H1 (cell line): ENCODE measurements at regions not wholly inside any gene's neighbourhood (a gene's known extent, or its start where the extent isn't known, plus 50 kb on each side); places are given as distances from the start of the nearest gene placed in this dataset.

Source experiments
- CTCF ChIA-PET: fragments of 300-600 bp; sonication (Branson Sonifier 250); formaldehyde crosslinking; loops from one replicate; lab custom pipeline; 2021; ENCODE audit not compliant: partially characterized antibody; lab: Charles Lee
- POLR2A ChIA-PET: fragments of 300-600 bp; sonication (Branson Sonifier 250); formaldehyde crosslinking; loops from one replicate; lab custom pipeline; 2021; ENCODE audit warnings: inconsistent platforms; ENCODE audit not compliant: partially characterized antibody; lab: Charles Lee
- DNase-seq, 2 experiments: peaks; one replicate each; pipeline versions ENCODE4 v3.0.0 to v3.0.0-alpha.2; 2010 to 2022; ENCODE audit warnings: low spot score in 2 of 2, low read depth in 1 of 2, mixed read lengths in 1 of 2
- FAIRE-seq: peaks from 2 replicates; lab custom pipeline; 2011; peaks lifted over from hg19 to GRCh38; lab: Jason Lieb, UNC
- H2AFZ ChIP-seq: 2 replicates; pipeline ENCODE4 v1.8.1; 2012; ENCODE audit warnings: low read length, inconsistent platforms
- H2AK5ac ChIP-seq: 2 replicates; pipeline ENCODE4 v1.6.1; 2013; ENCODE audit warnings: low read depth, low read length
- H2BK120ac ChIP-seq: replicated peaks from 2 replicates; pipeline ENCODE3; 2013; ENCODE audit warnings: low read depth, low read length, inconsistent platforms
- H2BK12ac ChIP-seq: 2 replicates; pipeline ENCODE4 v1.6.1; 2013; ENCODE audit warnings: low read depth, low read length
- H2BK15ac ChIP-seq: 2 replicates; pipeline ENCODE4 v1.6.1; 2013; ENCODE audit warnings: low read length
- H2BK20ac ChIP-seq: 2 replicates; pipeline ENCODE4 v1.6.1; 2013; ENCODE audit warnings: low read length
- H2BK5ac ChIP-seq: 2 replicates; pipeline ENCODE4 v1.6.1; 2013; ENCODE audit warnings: low read depth, low read length
- H3K14ac ChIP-seq: 2 replicates; pipeline ENCODE4 v1.6.1; 2013; ENCODE audit warnings: inconsistent platforms; ENCODE audit not compliant: insufficient read length
- H3K18ac ChIP-seq: 2 replicates; pipeline ENCODE4 v1.6.1; 2013; ENCODE audit warnings: low read length; ENCODE audit errors: extremely low read depth
- H3K23ac ChIP-seq: 2 replicates; pipeline ENCODE4 v1.6.1; 2013; ENCODE audit warnings: inconsistent platforms; ENCODE audit not compliant: insufficient read length
- H3K23me2 ChIP-seq: 2 replicates; pipeline ENCODE4 v1.6.1; 2013; ENCODE audit warnings: low read depth, low read length
- H3K27ac ChIP-seq: 2 replicates; pipeline ENCODE4 v1.6.1; 2011; ENCODE audit warnings: low read depth, low read length, inconsistent platforms
- H3K27me3 ChIP-seq, 4 experiments: replicated peaks in 1 of 4; 1 replicate in 1 of 4; 2 replicates in 3 of 4; pipeline versions ENCODE4 v1.6.1 to v1.8.1; 2011 to 2013; ENCODE audit warnings: low read length in 3 of 4, mild to moderate bottlenecking in 3 of 4, inconsistent platforms in 2 of 4, mixed read lengths in 2 of 4, moderate library complexity in 1 of 4; ENCODE audit not compliant: control insufficient read depth in 3 of 4, insufficient read depth in 3 of 4; ENCODE audit errors: extremely low read depth in 1 of 4
- H3K36me3 ChIP-seq, 4 experiments: 2 replicates each; pipeline versions ENCODE4 v1.6.1 to v1.8.1; 2011 to 2013; ENCODE audit warnings: mild to moderate bottlenecking in 4 of 4, low read length in 3 of 4, moderate library complexity in 2 of 4, control low read depth in 1 of 4, inconsistent platforms in 1 of 4; ENCODE audit not compliant: insufficient read depth in 4 of 4, control insufficient read depth in 2 of 4
- H3K4ac ChIP-seq: replicated peaks from 2 replicates; pipeline ENCODE3; 2013; ENCODE audit warnings: low read length, low read depth, mixed read lengths, inconsistent platforms; ENCODE audit not compliant: insufficient read length
- H3K4me1 ChIP-seq, 4 experiments: replicated peaks in 1 of 4; 1 replicate in 1 of 4; 2 replicates in 3 of 4; pipeline versions ENCODE4 v1.6.1 to v1.8.1; 2011 to 2013; ENCODE audit warnings: low read length in 3 of 4, inconsistent platforms in 2 of 4, mixed read lengths in 1 of 4; ENCODE audit not compliant: insufficient read depth in 4 of 4, control insufficient read depth in 3 of 4
- H3K4me2 ChIP-seq, 2 experiments: 2 replicates each; pipeline versions ENCODE4 v1.6.1 to v1.8.1; 2011 to 2013; ENCODE audit warnings: low read depth in 2 of 2, low read length in 2 of 2, control low read depth in 1 of 2, inconsistent platforms in 1 of 2, mild to moderate bottlenecking in 1 of 2; ENCODE audit not compliant: insufficient read depth in 1 of 2
- H3K4me3 ChIP-seq, 4 experiments: fragments of 200-600, 300-600 bp in 1 of 4; sonication (generic), shearing (Covaris generic), sonication (Bioruptor Twin) in 1 of 4; 2 replicates each; pipeline versions ENCODE4 v1.5.1 to v1.8.1; 2011 to 2016; ENCODE audit warnings: low read length in 4 of 4, low read depth in 3 of 4, control low read depth in 2 of 4, inconsistent platforms in 2 of 4, mild to moderate bottlenecking in 2 of 4, mixed read lengths in 1 of 4, moderate library complexity in 1 of 4; ENCODE audit not compliant: insufficient read depth in 2 of 4; ENCODE audit errors: extremely low read depth in 1 of 4
- H3K56ac ChIP-seq: replicated peaks from 2 replicates; pipeline ENCODE3; 2013; ENCODE audit warnings: low read depth, mild to moderate bottlenecking, mixed read lengths, low read length, inconsistent platforms; ENCODE audit not compliant: insufficient read length
- H3K79me1 ChIP-seq: 2 replicates; pipeline ENCODE4 v1.6.1; 2013; ENCODE audit warnings: low read depth, low read length, control low read depth
- H3K79me2 ChIP-seq, 2 experiments: 2 replicates each; pipeline versions ENCODE4 v1.6.1 to v1.8.1; 2012 to 2013; ENCODE audit warnings: low read length in 2 of 2, mild to moderate bottlenecking in 2 of 2, inconsistent platforms in 1 of 2; ENCODE audit not compliant: insufficient read depth in 2 of 2, control insufficient read depth in 1 of 2
- H3K9ac ChIP-seq, 4 experiments: replicated peaks in 1 of 4; 1 replicate in 1 of 4; 2 replicates in 3 of 4; pipeline versions ENCODE4 v1.6.1 to v1.8.1; 2011 to 2013; ENCODE audit warnings: low read depth in 3 of 4, low read length in 3 of 4, control low read depth in 2 of 4, mild to moderate bottlenecking in 2 of 4, moderate library complexity in 2 of 4, inconsistent platforms in 1 of 4; ENCODE audit errors: extremely low read depth in 1 of 4
- H3K9me3 ChIP-seq, 2 experiments: 2 replicates each; pipeline versions ENCODE4 v1.6.1 to v1.8.1; 2012 to 2013; ENCODE audit warnings: mild to moderate bottlenecking in 2 of 2, moderate library complexity in 2 of 2, control low read depth in 1 of 2, inconsistent platforms in 1 of 2, low read depth in 1 of 2, low read length in 1 of 2, mixed read lengths in 1 of 2; ENCODE audit not compliant: insufficient read depth in 2 of 2
- H4K20me1 ChIP-seq, 2 experiments: replicated peaks in 1 of 2; 2 replicates each; pipeline versions ENCODE3 to v1.8.1; 2011 to 2013; ENCODE audit warnings: inconsistent platforms in 2 of 2, low read length in 2 of 2, mild to moderate bottlenecking in 1 of 2; ENCODE audit not compliant: insufficient read depth in 2 of 2, control insufficient read depth in 1 of 2
- H4K5ac ChIP-seq: 2 replicates; pipeline ENCODE4 v1.6.1; 2013; ENCODE audit warnings: low read length, low read depth, mixed read lengths, inconsistent platforms; ENCODE audit not compliant: insufficient read length
- H4K8ac ChIP-seq: 2 replicates; pipeline ENCODE4 v1.8.0; 2013; ENCODE audit warnings: mild to moderate bottlenecking, moderate library complexity, low read length, inconsistent platforms; ENCODE audit not compliant: insufficient read depth; ENCODE audit errors: extremely low read depth
- H4K91ac ChIP-seq: replicated peaks from 2 replicates; pipeline ENCODE3; 2013; ENCODE audit warnings: low read length, mixed read lengths, inconsistent platforms; ENCODE audit not compliant: insufficient read length
- BACH1 ChIP-seq: IDR thresholded peaks from 2 replicates; pipeline ENCODE4 v1.6.1; 2012; ENCODE audit warnings: low read length, improper control_type of control experiment
- CTCF ChIP-seq, 3 experiments: IDR thresholded peaks; 1 replicate in 2 of 3; 2 replicates in 1 of 3; pipeline versions ENCODE4 v1.5.1 to v1.6.1; 2011; ENCODE audit warnings: low read length in 3 of 3, mild to moderate bottlenecking in 3 of 3, inconsistent platforms in 2 of 3, low read depth in 1 of 3, moderate library complexity in 1 of 3; ENCODE audit not compliant: insufficient read depth in 1 of 3; ENCODE audit errors: control extremely low read depth in 1 of 3
- KDM5A ChIP-seq: fragments of 200-600 bp; IDR thresholded peaks from 2 replicates; pipeline ENCODE4 v1.7.1; 2012; ENCODE audit warnings: mild to moderate bottlenecking, low read length, inconsistent platforms, mixed read lengths
- WGBS, 2 experiments: shearing (Covaris generic) in 1 of 2; methylation state at CpG; one replicate each; pipeline versions ENCODE4 v1.1.6 to v1.1.7; 2013 to 2015; ENCODE audit warnings: low lambda C conversion rate in 2 of 2, mixed read lengths in 2 of 2, inconsistent platforms in 1 of 2, low coverage in 1 of 2, missing lambda C conversion rate in 1 of 2; ENCODE audit not compliant: insufficient replicate concordance in 2 of 2, insufficient coverage in 1 of 2, insufficient read length in 1 of 2; ENCODE audit errors: extremely low coverage in 1 of 2, missing lambda C conversion rate in 1 of 2; 5-methylcytosine and 5-hydroxymethylcytosine counted together

GRCh38 chr9:16031971-16032370 is 479.1 kb downstream of the CCDC171 start:
- Histone ChIP-seq H2AFZ (no peak overlapping the region), H3K4me3 (no peak overlapping the region), H4K20me1 (no peaks in the 10 kb centered on the region), H4K91ac (peak overlapping the region; percentile 12), H3K4me2 (no peak overlapping the region), H3K79me1 (no peaks in the 10 kb centered on the region), H3K23ac (no peak overlapping the region), H2AK5ac (no peak overlapping the region), H3K79me2 (no peaks in the 10 kb centered on the region), H3K4me1 (peaks cover 4 to 6% (median 5%) of the 10 kb centered on the region in 4 experiments; a peak in 4 of 7 replicates), H3K18ac (no peak overlapping the region), H2BK12ac (no peak overlapping the region), H3K9me3 (no peaks in the 10 kb centered on the region), H2BK120ac (no peak overlapping the region), H2BK5ac (no peak overlapping the region), H3K4ac (no peak overlapping the region), H2BK20ac (0 out of 2 replicates have a peak overlapping the region, but pooled peaks have one; percentile 16), H3K36me3 (no peaks in the 10 kb centered on the region), H3K9ac (no peak overlapping the region), H3K14ac (no peak overlapping the region), H3K23me2 (no peaks in the 10 kb centered on the region), H4K8ac (no peak overlapping the region), H3K56ac (no peak overlapping the region), H3K27ac (no peak overlapping the region), H3K27me3 (no peaks in the 10 kb centered on the region), H4K5ac (no peak overlapping the region), H2BK15ac (no peak overlapping the region)
- ChIA-PET CTCF (interaction anchor here (1.4 to 11.7 kb wide), 4 partner anchors 8 to 159 kb away, joined by 3 to 119 read pairs (median 8); no protein-coding TSS in a partner anchor), POLR2A (interaction anchor here (1.9 kb wide), 1 partner anchor 9 kb away, joined by 5 read pairs; no protein-coding TSS in a partner anchor)
- FAIRE-seq (no peak), DNase-seq (no peak)
- WGBS, 2 experiments = 84% methylated on average over 6 of the region's 6 CpGs; no CpG with 5 or more reads in 1 of the 2 experiments
- TF ChIP-seq KDM5A = no peak
- TF ChIP-seq BACH1 = no peak
- TF ChIP-seq CTCF (IDR thresholded peaks at IDR 0.05; ENCODE audit: control extremely low read depth in 1 of 3, insufficient read depth in 1 of 3, low read depth in 1 of 3, low read length in 3 of 3) = no peak
